PC-9 (cell line): ENCODE measurements at regions not wholly inside any gene's neighbourhood (a gene's known extent, or its start where the extent isn't known, plus 50 kb on each side); places are given as distances from the start of the nearest gene placed in this dataset.

Experiments
- CTCF ChIP-seq: fragments of 200-600 bp; sonication (generic); conservative IDR thresholded peaks from 2 replicates; pipeline ENCODE4 v1.6.1; 2017; ENCODE audit warnings: mixed run types, antibody characterized with exemption, mild to moderate bottlenecking, moderate library complexity
- EZH2 ChIP-seq: fragments of 200-600 bp; sonication (generic); IDR thresholded peaks from 2 replicates; pipeline ENCODE4 v1.8.0; 2017; ENCODE audit warnings: antibody characterized with exemption, low read depth

GRCh38 chr5:124461941-124462340, 284.5 kb downstream of the ZNF608 start:
- no peak for TF ChIP-seq CTCF
- TF ChIP-seq EZH2, result no peak
